ENCODE measurements at regions not wholly inside any gene's neighbourhood (a gene's known extent, or its start where the extent isn't known, plus 50 kb on each side); places are given as distances from the start of the nearest gene placed in this dataset.
"Not testable (repeated sequence)": the region's sequence is repeated elsewhere in the genome, so short reads cannot be mapped to it uniquely, and the experiment has no call there.

DNA sequence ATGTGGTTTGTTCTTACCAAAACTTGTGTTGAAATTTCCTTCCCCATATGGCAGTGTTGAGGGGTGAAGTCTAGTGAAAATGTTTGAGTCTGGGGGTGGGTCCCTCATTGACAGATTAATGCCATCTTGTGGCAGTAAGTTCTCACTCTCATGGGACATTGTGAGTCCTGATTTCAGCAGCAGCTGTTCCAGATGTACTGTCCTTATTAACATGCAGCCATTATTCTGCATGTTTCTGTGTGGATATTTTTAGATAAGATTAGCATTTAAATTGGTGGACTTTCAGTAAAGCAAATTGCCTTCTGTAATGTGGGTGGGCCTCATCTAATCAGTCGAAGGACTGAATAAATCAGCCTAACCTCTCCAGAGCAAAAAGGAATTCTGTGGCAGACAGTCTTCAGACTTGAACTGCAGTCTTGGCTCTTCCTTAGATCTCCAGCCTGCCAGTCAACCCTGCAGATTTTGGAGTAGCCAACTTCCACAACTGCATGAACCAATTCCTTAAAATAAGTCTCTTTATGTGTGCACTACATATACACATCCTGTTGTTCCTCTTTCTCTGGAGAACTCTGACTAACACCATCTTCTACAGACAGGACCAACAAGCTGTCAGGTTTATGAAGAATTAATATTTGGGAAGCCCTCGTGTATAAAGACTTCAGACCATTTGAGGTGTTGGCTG, 138.7 kb upstream of the ZNF516 start:
- no peak for DNase-seq

DNA sequence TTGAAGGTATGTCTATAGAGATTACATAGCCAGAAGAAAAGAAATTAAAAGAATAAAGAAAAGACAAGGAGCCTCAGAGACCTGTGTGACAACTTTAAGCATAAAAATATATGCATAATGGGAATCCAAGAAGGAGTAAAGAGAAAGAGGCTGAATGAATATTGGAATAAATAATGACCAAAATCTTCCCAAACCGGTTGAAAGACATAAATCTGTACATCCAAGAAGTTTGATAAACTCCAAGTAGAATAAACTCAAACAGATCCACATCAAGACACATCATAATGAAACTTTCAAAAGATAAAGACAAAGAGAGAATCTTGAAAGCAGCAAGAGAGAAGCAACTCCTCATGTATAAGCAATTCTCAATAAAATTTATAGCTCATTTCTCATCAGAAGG, 132.4 kb upstream of the ZNF516 start:
- DNase-seq = no peak

DNA sequence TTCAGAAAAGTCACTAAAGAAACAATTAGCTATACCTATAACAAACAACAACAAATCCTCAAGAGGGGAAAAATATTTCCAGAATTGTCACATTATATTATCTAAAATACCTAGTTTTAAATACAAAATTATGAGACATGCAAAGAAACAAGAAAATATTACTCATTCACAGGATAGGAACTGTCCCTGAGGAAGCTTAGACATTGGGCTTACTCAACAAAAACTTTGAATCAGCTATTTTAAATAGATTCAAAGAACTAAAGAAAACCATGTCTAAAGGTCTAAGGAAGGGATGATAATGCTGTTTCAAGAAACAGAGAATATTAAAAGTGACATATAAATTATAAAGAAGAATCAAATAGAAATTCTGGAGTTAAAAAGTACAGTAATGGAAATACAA, 131.9 kb upstream of the ZNF516 start:
- DNase-seq = no peak

DNA sequence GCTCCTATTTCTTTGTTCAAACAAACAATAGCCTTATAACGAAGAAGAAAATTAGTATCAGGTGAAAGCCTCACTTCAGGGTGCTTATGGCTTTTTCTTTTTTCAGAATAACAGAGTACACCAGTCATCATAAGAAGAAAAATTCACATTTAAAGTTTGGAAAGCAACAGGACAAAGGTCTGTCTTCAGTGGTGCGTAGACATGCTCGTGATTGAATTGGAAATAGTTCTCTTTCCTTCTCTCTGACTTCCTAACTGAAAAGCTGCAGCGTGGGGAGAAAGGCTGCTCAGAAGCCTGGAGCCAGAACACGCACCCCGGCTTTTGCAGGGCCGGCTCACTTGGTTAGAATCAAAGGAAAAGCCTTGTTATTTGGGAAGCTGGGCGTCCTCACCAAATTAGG, 127.6 kb upstream of the ZNF516 start:
- no peak for DNase-seq

DNA sequence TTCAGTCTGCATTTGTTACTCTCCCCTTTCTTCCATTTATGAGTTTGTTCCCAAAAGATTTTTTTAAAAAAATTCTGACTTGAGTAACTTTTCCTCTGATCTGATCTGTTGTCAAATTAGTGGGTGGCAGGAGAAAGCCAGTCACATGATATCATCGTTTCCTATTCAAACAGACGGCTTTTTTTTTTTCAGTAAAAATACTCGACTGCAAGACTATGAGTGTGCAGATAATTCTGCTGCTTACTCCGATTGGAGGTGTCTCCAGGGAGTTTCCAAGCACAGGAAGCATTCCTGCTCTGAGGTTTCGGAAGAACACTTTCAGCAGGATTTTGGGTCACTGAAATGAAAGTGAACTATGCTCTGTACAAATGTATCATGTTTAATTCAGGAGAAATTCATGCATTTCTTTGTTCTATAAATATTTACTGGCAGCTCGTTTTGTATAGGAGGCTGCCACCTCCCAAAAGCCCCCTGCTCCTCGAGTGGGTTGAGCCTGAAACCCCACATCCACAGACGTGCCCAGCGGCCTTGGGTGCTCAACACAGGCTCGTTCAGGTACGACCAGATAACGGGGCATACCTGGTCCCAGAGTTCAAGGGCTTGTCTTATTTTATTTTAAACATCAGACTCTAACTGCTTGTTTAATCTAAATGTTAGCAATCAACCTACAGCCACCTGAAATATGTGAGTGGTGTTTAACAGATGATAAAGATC, 126.9 kb upstream of the ZNF516 start:
- DNase-seq = peak; percentile 32

DNA sequence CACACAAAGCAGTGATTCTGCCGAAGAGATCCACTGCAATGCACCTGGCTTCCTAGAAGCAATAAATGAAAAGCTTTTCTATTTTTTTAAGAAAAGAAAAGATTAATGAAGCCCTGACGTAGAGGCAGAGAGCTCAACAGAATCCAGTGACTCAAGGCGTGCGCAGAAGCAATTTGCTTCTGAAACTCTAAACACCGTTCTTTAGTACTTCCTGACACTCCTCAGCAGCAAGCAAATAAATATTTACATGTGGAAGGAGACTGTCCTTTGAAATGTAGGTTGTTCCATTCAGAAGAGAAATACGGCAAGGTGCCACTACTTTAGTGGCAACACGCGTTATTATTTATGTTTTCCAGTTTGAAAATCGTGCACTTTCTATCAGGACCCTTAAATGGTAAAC, 126.2 kb upstream of the ZNF516 start:
- DNase-seq = peak; percentile 29

DNA sequence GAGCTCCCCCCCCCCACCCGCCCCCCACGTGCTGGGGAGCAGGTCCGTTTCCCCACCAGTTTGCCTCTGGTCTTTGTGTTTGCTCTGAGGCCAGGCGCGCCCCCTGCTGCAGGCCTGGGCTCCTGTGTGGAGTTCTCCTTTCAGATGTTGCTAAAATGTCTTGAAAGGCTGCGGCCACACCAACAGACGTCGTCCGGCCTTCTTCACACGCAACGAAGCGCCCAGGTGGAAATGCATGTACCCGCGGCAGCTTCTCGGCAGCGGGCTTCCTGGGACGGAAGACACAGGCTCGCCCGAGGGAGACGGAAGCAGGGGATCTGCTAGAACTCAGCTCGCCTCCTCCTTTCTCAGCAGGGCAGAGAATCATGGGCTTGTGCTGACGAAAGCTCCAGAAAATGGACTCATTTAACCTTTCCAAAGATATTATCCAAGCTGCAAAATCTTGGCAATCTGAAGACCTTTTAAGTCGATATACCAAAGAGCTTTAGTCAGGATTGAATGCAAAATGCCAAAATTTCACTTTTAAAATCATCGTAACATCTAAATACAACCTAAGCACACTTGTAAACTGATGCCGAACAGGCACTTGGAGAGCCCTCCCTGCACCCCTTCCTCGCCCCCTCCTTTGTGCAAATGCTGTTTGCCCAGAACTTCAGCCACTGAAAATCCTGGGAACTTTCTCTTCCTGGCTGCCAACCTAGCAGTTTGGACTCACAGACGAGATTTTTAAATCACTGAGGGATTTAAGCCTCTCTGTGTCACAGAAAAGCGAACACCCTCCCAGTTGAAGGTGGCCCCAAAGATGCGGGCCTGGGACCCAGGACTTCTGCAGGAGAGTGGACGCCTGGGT, 125.5 kb upstream of the ZNF516 start:
- DNase-seq = peak; percentile 20

DNA sequence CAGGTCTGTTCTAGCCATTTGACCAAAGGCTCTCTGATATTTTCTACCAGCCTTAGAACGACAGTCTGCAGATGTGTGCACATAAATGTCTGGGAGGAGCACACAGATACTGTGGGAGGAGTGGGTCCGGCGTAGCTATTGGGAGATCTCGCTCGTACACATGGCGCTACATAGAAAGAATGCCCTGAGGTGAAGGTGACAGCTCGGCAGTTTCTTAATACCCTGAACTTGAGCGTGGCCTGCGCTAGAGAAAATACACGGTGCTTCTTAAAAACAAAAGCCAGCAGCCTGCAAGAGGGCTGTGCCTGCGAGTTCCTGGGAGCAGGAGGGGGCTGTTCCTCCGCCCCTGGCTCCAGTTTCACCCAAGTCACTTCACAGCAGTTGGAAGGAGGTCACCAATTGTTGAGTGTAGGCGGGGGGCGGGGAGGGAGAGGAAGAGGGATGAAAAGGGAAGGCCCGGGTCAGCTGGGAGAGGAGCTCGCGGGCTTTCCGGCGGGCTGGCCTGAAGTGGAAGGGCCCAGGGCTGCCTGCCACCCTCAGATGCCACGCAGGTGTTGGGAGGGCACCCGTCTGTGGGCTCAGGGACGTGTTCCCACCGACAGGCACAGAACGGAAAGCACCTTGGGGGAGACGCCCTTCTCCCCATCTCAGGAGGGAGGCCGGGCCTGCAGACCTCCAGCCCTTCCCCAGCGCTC, 124.7 kb upstream of the ZNF516 start:
- no peak for DNase-seq

DNA sequence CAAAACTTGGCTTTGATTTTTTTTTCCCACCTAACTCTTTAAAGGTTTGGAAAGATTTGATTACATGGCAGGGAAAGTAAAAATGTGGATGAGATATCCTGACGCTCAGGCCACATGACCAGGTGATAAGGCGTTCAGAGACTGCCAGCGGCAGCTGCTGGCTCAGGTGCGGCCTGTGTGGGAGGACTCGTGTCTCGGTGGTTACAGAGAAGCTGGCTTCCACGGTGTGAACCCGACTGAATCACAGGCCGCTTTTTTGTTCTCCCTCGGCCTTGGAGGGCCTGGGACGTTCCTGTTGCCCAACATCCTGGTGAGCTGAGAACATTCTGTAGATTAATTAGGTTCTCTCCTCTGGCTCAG, 124.2 kb upstream of the ZNF516 start:
- DNase-seq = no peak

DNA sequence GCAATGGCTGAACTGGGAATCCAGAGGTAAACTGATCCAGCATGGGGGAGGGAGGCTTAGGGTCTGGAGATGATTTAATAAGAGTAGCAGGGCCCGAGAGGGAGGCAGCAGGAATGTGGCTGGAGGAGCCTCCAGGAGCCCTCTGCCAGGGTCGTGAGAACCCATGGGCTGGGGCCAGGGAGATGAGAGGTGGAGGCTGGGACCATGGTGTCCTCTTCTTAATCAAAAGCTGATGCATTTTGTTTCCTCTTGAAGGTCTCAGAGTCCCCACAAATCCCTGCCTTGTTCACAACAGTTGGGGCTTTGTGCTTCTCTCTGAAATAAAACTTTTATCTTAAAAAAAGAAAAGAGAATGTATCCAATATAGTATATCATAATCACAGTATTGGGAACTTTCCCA, 123.7 kb upstream of the ZNF516 start:
- no peak for DNase-seq

DNA sequence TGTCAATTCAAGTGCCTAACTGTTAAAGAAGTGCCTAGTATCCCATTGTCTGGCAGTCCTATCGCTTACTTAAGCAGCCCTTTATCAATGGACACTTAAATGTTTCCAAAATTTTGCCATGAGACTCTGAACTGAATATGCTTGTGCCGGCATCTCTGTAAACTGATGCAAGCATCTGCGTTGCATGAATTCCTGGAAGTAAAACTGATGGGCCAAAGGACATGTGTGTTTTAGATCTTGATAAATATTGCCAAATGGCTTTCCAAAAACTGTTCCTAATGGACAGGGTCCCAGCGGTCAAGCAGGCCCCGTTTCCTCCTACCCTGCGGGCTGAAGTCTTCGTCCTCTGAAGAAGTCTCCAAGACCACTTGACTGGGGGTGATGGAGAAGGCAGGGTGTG, 121.3 kb upstream of the ZNF516 start:
- DNase-seq = no peak

DNA sequence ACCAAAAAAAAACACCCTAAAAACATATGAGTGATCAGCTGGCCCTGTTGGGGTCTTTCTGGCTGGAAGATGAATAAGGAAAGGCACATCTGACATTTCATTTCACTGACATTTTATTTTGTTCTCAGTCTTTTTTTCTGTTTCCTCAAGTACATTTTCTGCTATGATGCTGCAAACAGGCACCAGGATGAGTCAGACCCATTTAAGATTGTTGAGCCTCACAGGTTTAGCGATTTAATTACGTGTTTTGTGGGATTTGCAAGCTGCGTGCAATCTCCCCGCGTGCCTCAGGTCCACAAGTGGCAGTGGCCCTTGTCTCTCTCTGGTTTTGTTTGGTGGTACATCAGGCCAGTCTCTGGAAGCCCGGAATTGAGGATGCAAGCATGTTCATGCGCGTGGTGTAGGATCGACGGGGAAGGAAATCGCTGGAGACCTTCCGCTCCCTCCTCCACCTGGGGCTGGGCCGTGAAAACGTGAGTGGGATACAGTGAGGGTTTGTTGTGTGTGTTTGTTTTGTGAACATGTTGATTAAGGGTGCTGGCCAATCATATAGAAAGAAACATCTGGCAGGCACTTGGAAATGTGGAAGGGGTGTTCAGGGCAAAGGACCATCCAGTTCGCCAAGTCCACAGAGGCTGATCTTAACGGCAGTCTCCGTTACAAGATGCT, 120.2 kb upstream of the ZNF516 start:
- DNase-seq = no peak

DNA sequence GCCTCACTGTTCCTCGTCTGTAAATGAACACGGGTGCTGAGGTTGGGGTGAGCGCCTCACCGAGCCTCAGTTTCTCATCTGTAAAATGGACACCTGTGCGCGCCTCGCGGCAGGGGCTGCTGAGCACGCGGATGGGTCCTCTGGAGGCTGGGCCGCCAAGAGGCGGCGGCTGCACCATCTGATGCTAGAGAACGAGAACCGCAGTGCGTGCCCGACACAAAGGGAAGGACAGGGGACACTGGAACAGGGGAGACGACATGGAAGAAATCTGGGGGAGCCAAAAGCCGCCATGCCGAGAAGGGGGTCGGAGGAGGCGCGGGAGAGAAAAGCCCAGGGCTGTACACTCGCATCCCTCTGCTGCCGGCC, 118.7 kb upstream of the ZNF516 start:
- no peak for DNase-seq

DNA sequence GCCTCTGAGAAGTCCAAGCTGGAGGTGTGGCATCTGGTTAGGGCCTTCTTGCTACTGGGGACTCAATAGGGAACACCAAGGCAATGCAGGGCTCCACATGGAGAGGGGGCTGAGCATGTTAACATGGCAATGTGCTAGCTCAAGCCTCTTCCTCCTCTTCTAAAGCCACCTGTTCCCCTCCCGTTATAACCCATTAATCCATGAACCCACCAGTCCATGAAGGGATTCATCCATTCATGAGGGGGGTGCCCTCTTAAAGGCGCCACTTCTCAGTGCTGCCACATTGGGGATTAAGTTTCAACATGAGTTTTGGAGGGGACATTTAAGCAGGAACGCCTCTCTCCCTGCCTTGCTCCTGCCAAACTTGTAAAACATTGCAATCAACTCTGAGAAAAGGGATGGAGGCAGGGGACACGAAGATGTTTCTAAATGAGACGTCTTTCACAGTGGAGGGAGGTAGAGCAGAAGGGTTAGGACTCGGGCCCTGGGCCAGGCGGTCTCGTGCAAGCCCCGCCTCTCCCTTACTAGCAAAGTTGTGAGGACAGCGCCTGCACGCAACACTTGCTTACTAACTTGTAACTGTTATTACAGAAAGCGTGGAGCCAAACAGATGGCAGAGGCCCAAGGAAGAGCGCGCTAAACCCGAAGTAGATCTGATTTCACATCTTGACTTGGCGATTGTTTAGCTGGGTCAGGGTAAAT, 118.2 kb upstream of the ZNF516 start:
- DNase-seq = no peak

DNA sequence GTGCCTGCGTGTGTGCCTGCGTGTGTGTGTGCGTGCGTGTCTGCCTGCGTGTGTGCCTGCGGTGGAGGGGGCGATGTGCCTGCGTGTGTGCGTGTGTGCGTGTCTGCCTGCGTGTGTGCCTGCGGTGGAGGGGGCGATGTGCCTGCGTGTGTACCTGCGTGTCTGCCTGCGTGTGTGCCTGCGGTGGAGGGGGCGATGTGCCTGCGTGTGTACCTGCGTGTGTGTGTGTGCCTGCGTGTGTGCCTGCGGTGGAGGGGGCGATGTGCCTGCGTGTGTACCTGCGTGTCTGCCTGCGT, 116.7 kb upstream of the ZNF516 start:
- not testable (repeated sequence) for DNase-seq

DNA sequence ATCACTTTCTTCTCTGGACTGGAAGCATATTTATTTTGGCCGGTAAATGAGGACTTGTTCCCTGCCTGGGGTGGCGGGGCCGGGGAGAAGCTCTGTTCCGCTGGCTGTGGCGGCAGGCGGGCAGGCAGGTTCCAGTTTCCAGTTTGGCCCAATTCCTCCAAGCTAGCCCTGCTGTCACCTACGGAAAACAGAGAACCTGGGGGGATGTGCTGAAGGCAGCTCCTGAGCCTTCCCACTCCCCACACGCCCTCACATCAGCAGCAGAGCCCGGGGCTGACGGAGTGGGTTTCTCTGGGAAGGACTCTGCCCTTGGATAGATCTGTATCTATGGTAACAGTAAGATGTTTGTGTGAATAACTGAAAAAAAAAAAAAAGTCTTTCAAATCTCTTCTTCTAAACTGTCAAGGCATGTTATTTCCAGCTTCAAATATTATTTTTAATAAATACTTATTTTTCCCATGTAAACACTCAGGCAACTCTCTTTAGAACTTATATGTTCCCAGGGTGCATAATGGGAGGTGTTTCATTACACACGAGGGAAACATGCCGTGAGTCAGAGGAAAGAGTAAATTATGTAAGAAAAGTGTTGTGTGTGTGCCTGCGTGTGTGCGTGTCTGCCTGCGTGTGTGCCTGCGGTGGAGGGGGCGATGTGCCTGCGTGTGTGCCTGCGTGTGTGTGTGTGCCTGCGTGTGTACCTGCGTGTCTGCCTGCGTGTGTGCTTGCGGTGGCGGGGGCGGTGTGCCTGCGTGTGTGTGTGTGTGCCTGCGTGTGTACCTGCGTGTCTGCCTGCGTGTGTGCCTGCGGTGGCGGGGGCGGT, 116.1 kb upstream of the ZNF516 start:
- DNase-seq = no peak

DNA sequence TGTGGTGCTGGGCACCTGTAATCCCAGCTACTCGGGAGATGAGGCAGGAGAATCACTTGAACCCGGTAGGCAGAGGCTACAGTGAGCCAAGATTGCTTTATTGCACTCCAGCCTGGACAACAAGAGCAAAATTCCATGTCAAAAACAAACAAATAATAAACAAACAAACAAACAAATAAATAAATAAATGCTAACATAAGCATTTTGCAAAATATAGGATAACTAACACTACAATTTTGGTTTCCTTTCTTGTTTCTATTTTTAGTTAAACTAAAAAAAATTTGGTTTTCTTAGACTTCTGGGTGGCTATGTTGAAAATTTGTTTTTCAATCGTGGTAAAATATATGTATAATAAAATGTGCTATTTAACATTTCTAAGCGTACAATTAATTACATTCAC, 115.0 kb upstream of the ZNF516 start:
- no peak for DNase-seq

DNA sequence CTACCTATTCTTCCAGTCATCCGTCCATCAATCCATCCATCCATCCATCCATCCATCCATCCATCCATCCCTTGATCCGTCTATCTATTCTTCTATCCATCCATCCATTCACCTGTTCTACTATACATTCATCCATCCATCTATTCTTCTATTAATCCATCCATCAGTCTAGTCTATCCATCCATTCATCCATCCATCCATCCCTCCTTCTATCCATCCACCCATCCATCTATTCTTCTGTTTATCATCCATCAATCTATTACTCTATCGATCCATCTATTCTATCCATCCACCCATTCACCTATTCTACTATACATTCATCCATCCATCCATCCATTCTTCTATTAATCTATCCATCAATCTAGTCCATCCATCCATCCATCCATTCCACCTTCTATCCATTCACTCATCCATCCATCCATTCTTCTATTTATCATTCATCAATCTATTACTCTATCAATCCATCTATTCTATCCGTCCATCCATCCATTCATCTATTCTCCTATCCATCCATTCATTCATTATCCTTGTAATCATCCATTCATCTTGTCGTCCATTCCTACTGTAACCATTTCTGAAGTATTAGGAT, 110.4 kb upstream of the ZNF516 start:
- DNase-seq = no peak

DNA sequence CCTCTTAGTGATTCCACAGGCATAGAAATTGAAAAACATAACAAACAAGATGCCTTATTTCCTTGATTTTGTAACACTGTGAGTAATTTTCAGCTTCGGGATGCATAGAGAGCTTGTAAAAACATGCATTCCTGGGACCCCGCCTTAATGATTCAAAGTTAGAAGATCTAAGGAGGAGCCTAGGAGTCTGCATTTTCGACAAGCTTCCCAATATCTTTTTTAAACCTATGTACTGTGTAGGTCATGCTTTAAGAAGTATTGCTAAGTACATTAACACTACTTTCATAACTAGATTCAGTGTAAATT, 109.8 kb upstream of the ZNF516 start:
- no peak for DNase-seq

DNA sequence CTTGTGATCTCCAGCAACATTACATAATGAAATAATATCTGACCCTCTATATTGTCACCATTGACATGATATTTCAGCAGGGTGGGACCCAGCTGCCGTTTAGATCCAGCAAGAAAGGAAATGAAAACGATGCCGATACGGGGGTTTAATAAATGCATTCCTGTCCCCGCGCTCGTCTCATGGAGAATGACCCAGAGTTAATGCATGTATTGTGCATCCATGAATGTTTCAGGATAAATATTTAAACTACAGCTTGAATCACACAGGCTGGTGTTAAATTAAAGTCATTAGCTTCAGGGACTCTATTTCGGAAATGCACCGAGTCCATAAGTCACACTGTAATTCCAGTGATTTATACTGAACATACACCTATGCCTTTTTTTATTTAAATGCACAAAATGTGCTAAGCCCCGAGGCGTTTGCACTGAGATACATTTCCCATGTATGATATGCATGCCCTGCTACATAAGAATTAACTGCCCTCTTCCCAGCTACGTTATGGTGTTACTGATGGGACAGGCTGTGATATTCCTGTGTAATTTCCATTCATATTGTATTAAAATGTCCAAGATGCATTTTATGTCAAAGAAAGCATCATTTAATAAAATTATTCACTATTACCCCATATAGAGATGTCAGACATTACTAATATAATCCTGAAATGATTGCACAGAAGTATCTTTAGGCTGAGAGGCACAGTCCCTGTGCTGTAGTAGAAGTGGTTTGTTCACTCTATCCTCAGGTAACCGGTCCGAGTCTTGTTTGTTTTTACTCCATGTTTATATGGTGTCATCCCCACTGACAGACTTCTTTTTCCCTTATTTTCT, 109.3 kb upstream of the ZNF516 start:
- no peak for DNase-seq

DNA sequence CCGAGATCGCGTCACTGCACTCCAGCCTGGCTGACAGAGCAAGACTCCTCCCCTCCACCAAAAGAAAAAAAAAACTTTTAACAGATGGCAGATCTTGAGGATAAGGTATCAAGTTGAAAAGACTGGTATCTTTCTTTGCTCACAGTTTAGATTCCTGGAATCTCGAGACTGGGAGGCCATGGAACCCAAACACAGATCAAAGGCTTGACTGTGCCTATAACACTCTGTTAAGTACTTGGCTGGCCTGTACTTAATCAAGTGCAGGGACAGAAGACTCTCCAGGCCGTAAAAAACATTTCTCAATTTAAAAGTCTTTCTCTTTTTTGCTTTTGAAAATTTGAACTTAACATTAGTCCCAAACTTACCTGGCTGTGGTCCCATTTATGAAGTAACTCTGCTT, 107.1 kb upstream of the ZNF516 start:
- no peak for DNase-seq

All from NCI-H345 (cell line).